CD8-positive, alpha-beta memory T cell (primary cell): ENCODE measurements at regions not wholly inside any gene's neighbourhood (a gene's known extent, or its start where the extent isn't known, plus 50 kb on each side); places are given as distances from the start of the nearest gene placed in this dataset.

Source experiments
- CTCF ChIA-PET: fragments of 350-600 bp; sonication (Branson Sonifier 250); formaldehyde crosslinking; loops from one replicate; lab custom pipeline; 2021; ENCODE audit warnings: antibody characterized with exemption; lab: Charles Lee
- POLR2A ChIA-PET: fragments of 350-600 bp; sonication (Branson Sonifier 250); formaldehyde crosslinking; loops from one replicate; lab custom pipeline; 2021; ENCODE audit warnings: antibody characterized with exemption; lab: Charles Lee
- DNase-seq, 5 donors: peaks; one replicate each; pipeline versions ENCODE4 v3.0.0 to v3.0.0-alpha.2; 2020 to 2022; ENCODE audit warnings: mixed read lengths in 1 of 5
- H3K27ac ChIP-seq: one replicate; pipeline ENCODE4 v1.7.0; 2013; ENCODE audit warnings: low read depth, mild to moderate bottlenecking, low read length, moderate library complexity
- H3K27me3 ChIP-seq: 2 replicates; pipeline ENCODE4 v1.7.0; 2013; ENCODE audit warnings: low read length, mild to moderate bottlenecking; ENCODE audit not compliant: insufficient read depth, poor library complexity, severe bottlenecking
- H3K36me3 ChIP-seq: 2 replicates; pipeline ENCODE4 v1.7.0; 2013; ENCODE audit warnings: mild to moderate bottlenecking, low read length, moderate library complexity; ENCODE audit not compliant: insufficient read depth
- H3K4me1 ChIP-seq: 2 replicates; pipeline ENCODE4 v1.7.0; 2013; ENCODE audit warnings: mild to moderate bottlenecking, low read length, moderate library complexity; ENCODE audit not compliant: insufficient read depth
- H3K4me3 ChIP-seq: 2 replicates; pipeline ENCODE4 v1.7.0; 2013; ENCODE audit warnings: mild to moderate bottlenecking, low read length
- H3K9me3 ChIP-seq: 2 replicates; pipeline ENCODE4 v1.7.0; 2013; ENCODE audit warnings: mild to moderate bottlenecking, low read length
- H3K27ac Mint-ChIP-seq, 8 donors: one replicate each; pipeline ENCODE4 v1.8.0; 2020 to 2021; ENCODE audit warnings: mixed read lengths in 8 of 8, mild to moderate bottlenecking in 6 of 8, inconsistent platforms in 3 of 8, moderate library complexity in 3 of 8
- H3K27me3 Mint-ChIP-seq, 2 donors: one replicate each; pipeline ENCODE4 v1.8.0; 2020 to 2021; ENCODE audit warnings: mixed read lengths in 2 of 2, mild to moderate bottlenecking in 1 of 2, moderate library complexity in 1 of 2
- H3K36me3 Mint-ChIP-seq, 3 donors: one replicate each; pipeline ENCODE4 v1.8.0; 2020 to 2021; ENCODE audit warnings: mixed read lengths in 3 of 3, inconsistent platforms in 1 of 3, mild to moderate bottlenecking in 1 of 3
- H3K4me1 Mint-ChIP-seq, 3 donors: one replicate each; pipeline ENCODE4 v1.8.0; 2020 to 2021; ENCODE audit warnings: mixed read lengths in 3 of 3, inconsistent platforms in 1 of 3, mild to moderate bottlenecking in 1 of 3
- H3K4me3 Mint-ChIP-seq, 7 donors: one replicate each; pipeline ENCODE4 v1.8.0; 2020 to 2021; ENCODE audit warnings: mixed read lengths in 7 of 7, mild to moderate bottlenecking in 6 of 7, moderate library complexity in 4 of 7, inconsistent platforms in 2 of 7
- H3K9me3 Mint-ChIP-seq, 5 donors: one replicate each; pipeline ENCODE4 v1.8.0; 2020 to 2022; ENCODE audit warnings: mixed read lengths in 5 of 5, mild to moderate bottlenecking in 3 of 5, moderate library complexity in 2 of 5, inconsistent platforms in 1 of 5

- no peaks in the 10 kb centered on the region for H3K4me1 ChIP-seq
- ChIA-PET POLR2A (no interaction called here), CTCF (no interaction called here)
- H3K9me3 ChIP-seq, result no peaks in the 10 kb centered on the region
- no peaks in the 10 kb centered on the region for H3K27me3 Mint-ChIP-seq
- H3K27ac Mint-ChIP-seq, result no peak overlapping the region
- no peak for DNase-seq
- H3K4me1 Mint-ChIP-seq, result no peaks in the 10 kb centered on the region
- H3K9me3 Mint-ChIP-seq, result no peaks in the 10 kb centered on the region
- H3K4me3 Mint-ChIP-seq, result no peak overlapping the region
- H3K36me3 Mint-ChIP-seq, result no peaks in the 10 kb centered on the region
- H3K36me3 ChIP-seq, result no peaks in the 10 kb centered on the region
- no peak overlapping the region for H3K4me3 ChIP-seq
- H3K27me3 ChIP-seq, result no peaks in the 10 kb centered on the region
- H3K27ac ChIP-seq, result no peak overlapping the region
Measured at GRCh38 chrX:53746718-53747117, 60.2 kb upstream of the HUWE1 start.

- no peaks in the 10 kb centered on the region for H3K9me3 Mint-ChIP-seq
- no peaks in the 10 kb centered on the region for H3K9me3 ChIP-seq
- DNase-seq, result no peak
- no peaks in the 10 kb centered on the region for H3K27me3 Mint-ChIP-seq
- ChIA-PET POLR2A (no interaction called here), CTCF (no interaction called here)
- no peaks in the 10 kb centered on the region for H3K27me3 ChIP-seq
- no peak overlapping the region for H3K27ac Mint-ChIP-seq
- H3K27ac ChIP-seq, result no peak overlapping the region
- no peaks in the 10 kb centered on the region for H3K4me1 Mint-ChIP-seq
- H3K4me1 ChIP-seq, result no peaks in the 10 kb centered on the region
- H3K4me3 Mint-ChIP-seq, result no peak overlapping the region
- no peak overlapping the region for H3K4me3 ChIP-seq
- no peaks in the 10 kb centered on the region for H3K36me3 Mint-ChIP-seq
- H3K36me3 ChIP-seq, result no peaks in the 10 kb centered on the region
Measured at GRCh38 chrX:53743244-53743643, 56.7 kb upstream of the HUWE1 start.

GRCh38 chrX:53738370-53738906 is 51.9 kb upstream of the HUWE1 start:
- Histone ChIP-seq H3K4me3 (no peak overlapping the region), H3K36me3 (no peaks in the 10 kb centered on the region), H3K4me1 (no peaks in the 10 kb centered on the region), H3K9me3 (no peaks in the 10 kb centered on the region), H3K27ac (no peak overlapping the region), H3K27me3 (no peaks in the 10 kb centered on the region)
- H3K4me1 Mint-ChIP-seq, result peaks cover 7 to 8% (median 7%) of the 10 kb centered on the region in 3 donors
- DNase-seq, result no peak
- no peaks in the 10 kb centered on the region for H3K36me3 Mint-ChIP-seq
- H3K27ac Mint-ChIP-seq, result no peak overlapping the region
- ChIA-PET POLR2A (no interaction called here), CTCF (no interaction called here)
- no peaks in the 10 kb centered on the region for H3K9me3 Mint-ChIP-seq
- no peak overlapping the region for H3K4me3 Mint-ChIP-seq
- H3K27me3 Mint-ChIP-seq, result peaks cover 0 to 6% of the 10 kb centered on the region in 2 donors
